SW 1271 (cell line): ENCODE measurements at regions not wholly inside any gene's neighbourhood (a gene's known extent, or its start where the extent isn't known, plus 50 kb on each side); places are given as distances from the start of the nearest gene placed in this dataset.

Source experiments
- DNase-seq, 2 experiments: peaks; one replicate each; lab custom pipeline; 2025; lab: John Stamatoyannopoulos, UW

GRCh38 chr9:107874591-107875369 lies 385.2 kb upstream of the KLF4 start:
- no peak for DNase-seq

GRCh38 chr9:107874137-107874536 lies 384.6 kb upstream of the KLF4 start:
- no peak for DNase-seq

GRCh38 chr9:107872457-107873192 lies 383.1 kb upstream of the KLF4 start:
- no peak for DNase-seq

- no peak for DNase-seq
These were observed 381.5 kb upstream of the KLF4 start for GRCh38 chr9:107870927-107871680.

- DNase-seq = no peak
These were observed 380.7 kb upstream of the KLF4 start for GRCh38 chr9:107870221-107870620.

- DNase-seq = no peak
These were observed 379.5 kb upstream of the KLF4 start for GRCh38 chr9:107869111-107869510.

GRCh38 chr9:107868186-107868585 lies 378.6 kb upstream of the KLF4 start:
- no peak for DNase-seq

GRCh38 chr9:107867738-107868137 lies 378.2 kb upstream of the KLF4 start:
- DNase-seq = no peak

GRCh38 chr9:107866711-107867311 lies 377.2 kb upstream of the KLF4 start:
- DNase-seq = no peak

- no peak for DNase-seq
These were observed 373.8 kb upstream of the KLF4 start for GRCh38 chr9:107863396-107863795.

- DNase-seq = no peak
These were observed 373.3 kb upstream of the KLF4 start for GRCh38 chr9:107862881-107863280.

- no peak for DNase-seq
These were observed 372.8 kb upstream of the KLF4 start for GRCh38 chr9:107862323-107862722.

GRCh38 chr9:107861075-107861474 lies 371.5 kb upstream of the KLF4 start:
- DNase-seq = no peak

- no peak for DNase-seq
These were observed 368.7 kb upstream of the KLF4 start for GRCh38 chr9:107858260-107858659.

GRCh38 chr9:107856633-107857032 lies 367.1 kb upstream of the KLF4 start:
- no peak for DNase-seq

- no peak for DNase-seq
These were observed 365.6 kb upstream of the KLF4 start for GRCh38 chr9:107855164-107855563.

GRCh38 chr9:107853461-107853860 lies 363.9 kb upstream of the KLF4 start:
- DNase-seq = no peak

- no peak for DNase-seq
These were observed 363.3 kb upstream of the KLF4 start for GRCh38 chr9:107852891-107853290.

- no peak for DNase-seq
These were observed 361.1 kb upstream of the KLF4 start for GRCh38 chr9:107850653-107851052.

- DNase-seq = no peak
These were observed 358.7 kb upstream of the KLF4 start for GRCh38 chr9:107847978-107848964.

GRCh38 chr9:107842530-107842929 lies 353.0 kb upstream of the KLF4 start:
- no peak for DNase-seq
